Liver (tissue), 8 donors: ENCODE measurements at regions not wholly inside any gene's neighbourhood (a gene's known extent, or its start where the extent isn't known, plus 50 kb on each side); places are given as distances from the start of the nearest gene placed in this dataset.

ENCODE experiments used
- DNase-seq: peaks from one replicate; pipeline ENCODE4 v3.0.0-alpha.2; 2017; ENCODE audit warnings: low spot score
- H3K27ac ChIP-seq, 2 donors: one replicate each; pipeline ENCODE4 v1.7.0; 2013; ENCODE audit warnings: inconsistent platforms in 2 of 2, low read length in 2 of 2, control low read depth in 1 of 2, low read depth in 1 of 2, mild to moderate bottlenecking in 1 of 2
- H3K27me3 ChIP-seq, 4 donors: one replicate each; pipeline versions ENCODE4 v1.6.1 to v1.7.0; 2013; ENCODE audit warnings: low read length in 3 of 4, inconsistent platforms in 1 of 4, mild to moderate bottlenecking in 1 of 4, moderate library complexity in 1 of 4; ENCODE audit not compliant: control insufficient read depth in 4 of 4, insufficient read depth in 4 of 4
- H3K36me3 ChIP-seq, 4 donors: one replicate each; pipeline versions ENCODE4 v1.6.1 to v1.7.0; 2013; ENCODE audit warnings: low read length in 3 of 4, mild to moderate bottlenecking in 3 of 4, low read depth in 1 of 4, moderate library complexity in 1 of 4; ENCODE audit not compliant: control insufficient read depth in 4 of 4, insufficient read depth in 3 of 4
- H3K4me1 ChIP-seq, 4 donors: one replicate each; pipeline versions ENCODE4 v1.6.1 to v1.7.0; 2013; ENCODE audit warnings: low read length in 3 of 4, mild to moderate bottlenecking in 3 of 4, moderate library complexity in 1 of 4; ENCODE audit not compliant: control insufficient read depth in 4 of 4, insufficient read depth in 4 of 4
- H3K4me3 ChIP-seq, 3 donors: one replicate each; pipeline versions ENCODE4 v1.6.1 to v1.7.0; 2013; ENCODE audit warnings: low read length in 3 of 3, control low read depth in 1 of 3, low read depth in 1 of 3, mild to moderate bottlenecking in 1 of 3
- H3K9ac ChIP-seq, 2 donors: one replicate each; pipeline ENCODE4 v1.7.0; 2013; ENCODE audit warnings: low read length in 2 of 2, mild to moderate bottlenecking in 2 of 2, moderate library complexity in 2 of 2, control low read depth in 1 of 2, low read depth in 1 of 2
- H3K9me3 ChIP-seq, 4 donors: one replicate each; pipeline versions ENCODE4 v1.6.1 to v1.7.0; 2013; ENCODE audit warnings: low read length in 3 of 4; ENCODE audit not compliant: control insufficient read depth in 4 of 4
- EGR1 ChIP-seq, 2 donors: IDR thresholded peaks; 2 replicates each; pipeline ENCODE4 v1.6.1; 2016 to 2018; ENCODE audit warnings: antibody characterized with exemption in 2 of 2, low read depth in 2 of 2
- FOXA1 ChIP-seq: IDR thresholded peaks from 2 replicates; pipeline ENCODE4 v1.6.1; 2016; ENCODE audit warnings: antibody characterized with exemption
- GABPA ChIP-seq, 2 donors: IDR thresholded peaks in 1 of 2; conservative IDR thresholded peaks in 1 of 2; 2 replicates each; pipeline ENCODE4 v1.6.1; 2016; ENCODE audit warnings: antibody characterized with exemption in 2 of 2, mild to moderate bottlenecking in 1 of 2, moderate library complexity in 1 of 2
- HNF4A ChIP-seq, 2 donors: conservative IDR thresholded peaks; 2 replicates each; pipeline ENCODE4 v1.6.1; 2016; ENCODE audit warnings: antibody characterized with exemption in 2 of 2, mild to moderate bottlenecking in 2 of 2
- HNF4G ChIP-seq: IDR thresholded peaks from 2 replicates; pipeline ENCODE4 v1.6.1; 2016; ENCODE audit warnings: antibody characterized with exemption
- JUND ChIP-seq, 2 donors: IDR thresholded peaks; 2 replicates each; pipeline ENCODE4 v1.6.1; 2016; ENCODE audit warnings: antibody characterized with exemption in 2 of 2
- NR2F2 ChIP-seq: IDR thresholded peaks from 2 replicates; pipeline ENCODE4 v1.6.1; 2016; ENCODE audit warnings: antibody characterized with exemption
- RXRA ChIP-seq, 2 donors: IDR thresholded peaks; 2 replicates each; pipeline ENCODE4 v1.6.1; 2017 to 2018; ENCODE audit warnings: antibody characterized with exemption in 2 of 2, mild to moderate bottlenecking in 1 of 2
- SP1 ChIP-seq: IDR thresholded peaks from 2 replicates; pipeline ENCODE4 v1.6.1; 2018; ENCODE audit warnings: antibody characterized with exemption, mild to moderate bottlenecking
- TAF1 ChIP-seq: conservative IDR thresholded peaks from 2 replicates; pipeline ENCODE4 v1.6.1; 2016; ENCODE audit warnings: antibody characterized with exemption, mild to moderate bottlenecking
- YY1 ChIP-seq: IDR thresholded peaks from 2 replicates; pipeline ENCODE4 v1.6.1; 2016; ENCODE audit warnings: antibody characterized with exemption, mild to moderate bottlenecking
- WGBS: extraction: QIAGEN DNeasy Blood & Tissue Kit; methylation state at CpG from one replicate; pipeline ENCODE4 v1.1.7; 2013; 5-methylcytosine and 5-hydroxymethylcytosine counted together
- TF ChIP-seq, protein P1 (sequence below): IDR thresholded peaks from 2 replicates; pipeline ENCODE4 v1.6.1; 2016; ENCODE audit warnings: antibody characterized with exemption
- TF ChIP-seq, protein P2 (sequence below): IDR thresholded peaks from 2 replicates; pipeline ENCODE4 v1.6.1; 2016; ENCODE audit warnings: antibody characterized with exemption
- TF ChIP-seq, protein P3 (sequence below): fragments of 150-350 bp; IDR thresholded peaks from 2 replicates; pipeline ENCODE4 v1.5.1; 2017; ENCODE audit warnings: improper control_type of control experiment, low read depth, low read length; ENCODE audit not compliant: missing input control
- TF ChIP-seq, protein P4 (sequence below): IDR thresholded peaks from 2 replicates; pipeline ENCODE4 v1.6.1; 2016; ENCODE audit warnings: antibody characterized with exemption
- TF ChIP-seq, protein P5 (sequence below): IDR thresholded peaks from 2 replicates; pipeline ENCODE4 v1.6.1; 2016; ENCODE audit warnings: antibody characterized with exemption, mild to moderate bottlenecking
- donor health status: healthy.
- donor health status: healthy.
- donor health status: healthy.
- donor health status: healthy.
- donor health status: healthy.

DNA sequence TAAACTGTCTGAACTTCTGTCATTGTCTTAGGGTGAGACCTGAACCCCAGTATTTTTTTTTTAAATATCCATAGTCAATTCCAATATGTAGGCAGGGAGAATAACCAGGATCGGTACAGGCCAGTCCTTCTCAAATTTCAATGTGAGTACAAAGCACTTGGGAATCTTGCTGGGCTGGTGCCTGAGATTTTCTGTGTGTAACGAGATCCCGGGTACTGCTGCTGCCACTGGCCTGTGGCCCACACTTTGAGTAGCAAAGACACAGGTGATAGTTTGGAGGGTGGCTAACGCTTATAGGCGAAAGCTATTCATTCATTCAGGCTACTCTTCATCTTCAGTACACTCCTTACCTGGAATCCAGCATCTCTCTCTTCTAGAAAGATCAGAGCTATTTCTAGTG is 923.6 kb upstream of the TENM3 start:
- Histone ChIP-seq H3K27me3 (no peaks in the 10 kb centered on the region), H3K4me3 (no peak overlapping the region), H3K4me1 (no peaks in the 10 kb centered on the region), H3K9me3 (no peaks in the 10 kb centered on the region), H3K27ac (no peak overlapping the region), H3K9ac (no peak overlapping the region), H3K36me3 (no peaks in the 10 kb centered on the region)
- TF ChIP-seq, protein P1, sequence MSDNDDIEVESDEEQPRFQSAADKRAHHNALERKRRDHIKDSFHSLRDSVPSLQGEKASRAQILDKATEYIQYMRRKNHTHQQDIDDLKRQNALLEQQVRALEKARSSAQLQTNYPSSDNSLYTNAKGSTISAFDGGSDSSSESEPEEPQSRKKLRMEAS, result no peak
- TF ChIP-seq GABPA (IDR thresholded peaks at IDR 0.05 in 1 of 2, conservative IDR thresholded peaks at IDR 0.05 in 1 of 2) (no peak), RXRA (IDR thresholded peaks at IDR 0.05) (no peak), FOXA1 (no peak), NR2F2 (no peak), EGR1 (IDR thresholded peaks at IDR 0.05; ENCODE audit: low read depth in 2 of 2) (no peak), TAF1 (no peak), SP1 (no peak), HNF4A (conservative IDR thresholded peaks at IDR 0.05) (no peak), HNF4G (no peak), YY1 (no peak)
- TF ChIP-seq, protein P2, sequence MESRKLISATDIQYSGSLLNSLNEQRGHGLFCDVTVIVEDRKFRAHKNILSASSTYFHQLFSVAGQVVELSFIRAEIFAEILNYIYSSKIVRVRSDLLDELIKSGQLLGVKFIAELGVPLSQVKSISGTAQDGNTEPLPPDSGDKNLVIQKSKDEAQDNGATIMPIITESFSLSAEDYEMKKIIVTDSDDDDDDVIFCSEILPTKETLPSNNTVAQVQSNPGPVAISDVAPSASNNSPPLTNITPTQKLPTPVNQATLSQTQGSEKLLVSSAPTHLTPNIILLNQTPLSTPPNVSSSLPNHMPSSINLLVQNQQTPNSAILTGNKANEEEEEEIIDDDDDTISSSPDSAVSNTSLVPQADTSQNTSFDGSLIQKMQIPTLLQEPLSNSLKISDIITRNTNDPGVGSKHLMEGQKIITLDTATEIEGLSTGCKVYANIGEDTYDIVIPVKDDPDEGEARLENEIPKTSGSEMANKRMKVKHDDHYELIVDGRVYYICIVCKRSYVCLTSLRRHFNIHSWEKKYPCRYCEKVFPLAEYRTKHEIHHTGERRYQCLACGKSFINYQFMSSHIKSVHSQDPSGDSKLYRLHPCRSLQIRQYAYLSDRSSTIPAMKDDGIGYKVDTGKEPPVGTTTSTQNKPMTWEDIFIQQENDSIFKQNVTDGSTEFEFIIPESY, result no peak
- TF ChIP-seq, protein P3, sequence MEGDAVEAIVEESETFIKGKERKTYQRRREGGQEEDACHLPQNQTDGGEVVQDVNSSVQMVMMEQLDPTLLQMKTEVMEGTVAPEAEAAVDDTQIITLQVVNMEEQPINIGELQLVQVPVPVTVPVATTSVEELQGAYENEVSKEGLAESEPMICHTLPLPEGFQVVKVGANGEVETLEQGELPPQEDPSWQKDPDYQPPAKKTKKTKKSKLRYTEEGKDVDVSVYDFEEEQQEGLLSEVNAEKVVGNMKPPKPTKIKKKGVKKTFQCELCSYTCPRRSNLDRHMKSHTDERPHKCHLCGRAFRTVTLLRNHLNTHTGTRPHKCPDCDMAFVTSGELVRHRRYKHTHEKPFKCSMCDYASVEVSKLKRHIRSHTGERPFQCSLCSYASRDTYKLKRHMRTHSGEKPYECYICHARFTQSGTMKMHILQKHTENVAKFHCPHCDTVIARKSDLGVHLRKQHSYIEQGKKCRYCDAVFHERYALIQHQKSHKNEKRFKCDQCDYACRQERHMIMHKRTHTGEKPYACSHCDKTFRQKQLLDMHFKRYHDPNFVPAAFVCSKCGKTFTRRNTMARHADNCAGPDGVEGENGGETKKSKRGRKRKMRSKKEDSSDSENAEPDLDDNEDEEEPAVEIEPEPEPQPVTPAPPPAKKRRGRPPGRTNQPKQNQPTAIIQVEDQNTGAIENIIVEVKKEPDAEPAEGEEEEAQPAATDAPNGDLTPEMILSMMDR, result no peak
- TF ChIP-seq, protein P4, sequence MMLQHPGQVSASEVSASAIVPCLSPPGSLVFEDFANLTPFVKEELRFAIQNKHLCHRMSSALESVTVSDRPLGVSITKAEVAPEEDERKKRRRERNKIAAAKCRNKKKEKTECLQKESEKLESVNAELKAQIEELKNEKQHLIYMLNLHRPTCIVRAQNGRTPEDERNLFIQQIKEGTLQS, result no peak
- TF ChIP-seq, protein P5, sequence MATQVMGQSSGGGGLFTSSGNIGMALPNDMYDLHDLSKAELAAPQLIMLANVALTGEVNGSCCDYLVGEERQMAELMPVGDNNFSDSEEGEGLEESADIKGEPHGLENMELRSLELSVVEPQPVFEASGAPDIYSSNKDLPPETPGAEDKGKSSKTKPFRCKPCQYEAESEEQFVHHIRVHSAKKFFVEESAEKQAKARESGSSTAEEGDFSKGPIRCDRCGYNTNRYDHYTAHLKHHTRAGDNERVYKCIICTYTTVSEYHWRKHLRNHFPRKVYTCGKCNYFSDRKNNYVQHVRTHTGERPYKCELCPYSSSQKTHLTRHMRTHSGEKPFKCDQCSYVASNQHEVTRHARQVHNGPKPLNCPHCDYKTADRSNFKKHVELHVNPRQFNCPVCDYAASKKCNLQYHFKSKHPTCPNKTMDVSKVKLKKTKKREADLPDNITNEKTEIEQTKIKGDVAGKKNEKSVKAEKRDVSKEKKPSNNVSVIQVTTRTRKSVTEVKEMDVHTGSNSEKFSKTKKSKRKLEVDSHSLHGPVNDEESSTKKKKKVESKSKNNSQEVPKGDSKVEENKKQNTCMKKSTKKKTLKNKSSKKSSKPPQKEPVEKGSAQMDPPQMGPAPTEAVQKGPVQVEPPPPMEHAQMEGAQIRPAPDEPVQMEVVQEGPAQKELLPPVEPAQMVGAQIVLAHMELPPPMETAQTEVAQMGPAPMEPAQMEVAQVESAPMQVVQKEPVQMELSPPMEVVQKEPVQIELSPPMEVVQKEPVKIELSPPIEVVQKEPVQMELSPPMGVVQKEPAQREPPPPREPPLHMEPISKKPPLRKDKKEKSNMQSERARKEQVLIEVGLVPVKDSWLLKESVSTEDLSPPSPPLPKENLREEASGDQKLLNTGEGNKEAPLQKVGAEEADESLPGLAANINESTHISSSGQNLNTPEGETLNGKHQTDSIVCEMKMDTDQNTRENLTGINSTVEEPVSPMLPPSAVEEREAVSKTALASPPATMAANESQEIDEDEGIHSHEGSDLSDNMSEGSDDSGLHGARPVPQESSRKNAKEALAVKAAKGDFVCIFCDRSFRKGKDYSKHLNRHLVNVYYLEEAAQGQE, result no peak
- WGBS, result 59% methylated on average over 5 of the region's 5 CpGs
- no peak for DNase-seq

DNA sequence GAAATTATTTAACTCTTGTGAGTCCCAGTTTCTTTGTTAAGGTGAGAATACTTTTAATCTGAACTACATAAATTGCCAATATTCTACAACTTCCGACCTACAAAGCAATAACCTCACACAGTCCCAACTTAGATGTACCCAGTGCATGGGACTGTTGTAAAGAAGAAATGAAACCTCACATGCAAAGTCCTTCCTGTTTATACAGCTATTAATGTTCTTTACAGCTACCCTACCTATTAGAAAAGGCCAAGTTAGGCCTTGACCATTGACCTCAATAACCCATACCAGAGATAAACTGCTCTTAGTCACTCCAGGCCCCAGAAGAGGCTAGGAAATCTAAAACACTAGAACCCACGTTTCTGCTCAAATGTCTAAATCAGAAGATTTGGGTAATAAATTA is 920.1 kb upstream of the TENM3 start:
- H3K4me3 ChIP-seq, result no peak overlapping the region
- TF ChIP-seq, protein P5, result no peak
- TF ChIP-seq FOXA1, result no peak
- TF ChIP-seq SP1, result no peak
- TF ChIP-seq, protein P1, result no peak
- no peak for TF ChIP-seq HNF4A (conservative IDR thresholded peaks at IDR 0.05)
- TF ChIP-seq RXRA (IDR thresholded peaks at IDR 0.05), result no peak
- no peak for TF ChIP-seq TAF1
- TF ChIP-seq JUND (IDR thresholded peaks at IDR 0.05), result no peak
- TF ChIP-seq YY1, result no peak
- no peak for TF ChIP-seq NR2F2
- H3K27me3 ChIP-seq, result no peaks in the 10 kb centered on the region
- 52% methylated on average over 2 of the region's 2 CpGs for WGBS
- H3K4me1 ChIP-seq, result no peaks in the 10 kb centered on the region
- H3K9ac ChIP-seq, result no peak overlapping the region
- DNase-seq, result no peak
- no peaks in the 10 kb centered on the region for H3K36me3 ChIP-seq
- no peak overlapping the region for H3K27ac ChIP-seq
- H3K9me3 ChIP-seq, result no peaks in the 10 kb centered on the region
